GM19452 (cell line): ENCODE measurements at regions not wholly inside any gene's neighbourhood (a gene's known extent, or its start where the extent isn't known, plus 50 kb on each side); places are given as distances from the start of the nearest gene placed in this dataset.
"Not testable (repeated sequence)": the region's sequence is repeated elsewhere in the genome, so short reads cannot be mapped to it uniquely, and the experiment has no call there.

Experiments
- ATAC-seq: cut with Tn5 transposase; IDR thresholded peaks from one replicate; pipeline ENCODE4 v1.9.1; 2021; ENCODE audit not compliant: unreplicated experiment

DNA sequence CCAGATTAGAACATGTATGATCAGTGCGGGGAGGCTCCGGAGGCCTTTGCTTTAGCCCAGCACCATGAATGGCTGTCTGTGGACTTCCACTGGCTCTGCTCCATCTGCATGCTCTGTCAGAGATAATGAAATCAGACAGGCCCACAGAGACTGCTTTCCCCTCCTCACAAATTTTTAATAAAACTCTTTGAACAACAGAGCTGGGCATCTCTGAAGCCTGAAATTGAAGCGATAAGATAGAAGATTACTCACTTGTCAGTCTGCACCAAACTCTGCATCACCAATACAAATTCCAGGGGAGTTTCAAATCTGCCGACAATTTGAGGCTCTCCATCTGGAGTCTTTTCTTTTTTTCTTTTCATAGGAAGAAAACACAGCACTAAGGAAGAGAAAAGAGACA is 110.0 kb downstream of the DYRK2 start:
- peak; percentile 19 for ATAC-seq

DNA sequence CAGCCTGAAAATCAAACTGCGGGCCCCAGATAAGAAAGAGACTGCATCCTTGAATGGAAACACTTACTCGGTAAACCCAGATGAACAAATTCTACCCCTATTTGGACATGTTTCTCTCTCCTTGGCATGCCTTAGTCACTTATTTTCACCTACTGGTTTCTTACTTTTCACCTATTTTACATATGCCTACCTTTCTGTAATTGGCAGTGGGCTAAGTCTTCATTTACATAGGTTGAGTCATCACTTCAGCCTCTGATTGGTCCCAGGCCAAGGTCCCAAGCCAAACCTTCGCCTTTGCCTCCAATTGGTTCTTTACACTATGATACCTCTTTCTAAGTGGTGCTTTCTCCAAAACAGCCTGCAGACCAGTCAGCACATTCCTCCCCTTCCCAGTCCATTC is 111.3 kb downstream of the DYRK2 start:
- no peak for ATAC-seq

DNA sequence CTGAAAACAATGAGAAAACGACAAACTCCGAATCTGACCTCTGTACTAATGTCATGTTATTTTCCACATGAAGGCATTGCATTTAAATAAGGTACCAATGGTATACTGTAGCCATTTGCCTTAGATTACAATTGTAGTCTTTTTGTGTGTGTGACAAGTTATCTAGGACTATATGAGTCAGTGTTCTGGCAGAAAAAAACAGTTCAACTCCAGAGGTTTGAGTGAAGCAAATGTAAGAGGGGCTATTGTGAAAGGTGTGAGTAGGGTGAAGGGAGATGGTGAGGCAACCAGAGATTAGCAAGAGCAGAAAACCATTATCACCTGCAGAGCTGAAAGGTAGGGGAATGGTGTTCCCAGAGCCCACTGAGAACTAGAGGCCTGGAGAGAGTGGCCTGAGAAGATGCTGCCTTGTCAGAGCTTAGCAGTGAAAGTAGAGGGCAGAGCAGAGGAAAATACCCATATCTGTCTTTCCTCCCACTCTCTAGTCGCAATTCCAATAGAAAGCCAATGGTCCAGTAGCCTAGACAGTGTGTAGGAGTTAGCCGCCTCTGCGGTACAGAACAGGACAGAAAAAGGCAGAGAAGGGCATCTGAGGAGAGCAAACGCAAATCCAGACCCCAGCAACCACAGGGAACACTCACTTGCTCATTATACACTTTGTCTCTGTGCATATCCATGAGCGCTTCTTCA is 112.2 kb downstream of the DYRK2 start:
- no peak for ATAC-seq

DNA sequence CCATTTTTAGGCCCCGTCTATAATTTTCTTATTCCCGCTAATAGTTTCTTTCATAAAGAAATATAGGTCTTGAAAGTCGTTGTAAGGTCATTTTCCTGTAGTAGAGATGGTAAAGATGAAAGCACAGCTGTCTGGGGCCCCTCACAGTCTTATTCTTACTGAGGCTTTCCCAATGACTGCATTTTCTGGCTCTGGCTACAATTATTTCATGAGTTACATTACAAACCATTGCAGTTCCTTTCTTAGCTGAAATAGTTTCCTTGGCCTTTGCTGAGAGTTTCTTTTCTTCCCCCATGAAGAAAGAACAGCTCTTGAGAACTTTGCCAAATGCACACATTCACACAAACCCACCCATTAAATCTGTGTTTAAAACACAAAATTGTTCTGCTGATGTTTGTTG is 113.0 kb downstream of the DYRK2 start:
- ATAC-seq: no peak

DNA sequence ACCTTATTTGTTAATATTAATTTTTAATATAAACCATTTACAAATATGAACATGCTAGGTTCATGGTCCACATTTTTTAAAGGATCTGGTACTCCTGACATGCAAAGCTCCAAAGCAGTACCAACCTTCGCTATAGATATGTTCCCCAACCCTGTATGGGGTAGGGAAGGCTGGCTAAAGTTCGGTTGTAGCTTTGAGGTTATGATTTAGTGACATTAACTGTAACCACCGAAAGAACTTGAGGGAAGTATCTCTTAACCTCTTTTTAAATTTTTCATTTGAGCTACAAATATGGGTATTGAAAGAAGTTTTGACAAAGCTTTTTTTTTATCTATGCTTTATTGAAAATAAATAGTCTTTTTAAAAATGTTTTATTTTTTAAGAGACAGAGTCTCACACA is 115.5 kb downstream of the DYRK2 start:
- ATAC-seq: no peak

DNA sequence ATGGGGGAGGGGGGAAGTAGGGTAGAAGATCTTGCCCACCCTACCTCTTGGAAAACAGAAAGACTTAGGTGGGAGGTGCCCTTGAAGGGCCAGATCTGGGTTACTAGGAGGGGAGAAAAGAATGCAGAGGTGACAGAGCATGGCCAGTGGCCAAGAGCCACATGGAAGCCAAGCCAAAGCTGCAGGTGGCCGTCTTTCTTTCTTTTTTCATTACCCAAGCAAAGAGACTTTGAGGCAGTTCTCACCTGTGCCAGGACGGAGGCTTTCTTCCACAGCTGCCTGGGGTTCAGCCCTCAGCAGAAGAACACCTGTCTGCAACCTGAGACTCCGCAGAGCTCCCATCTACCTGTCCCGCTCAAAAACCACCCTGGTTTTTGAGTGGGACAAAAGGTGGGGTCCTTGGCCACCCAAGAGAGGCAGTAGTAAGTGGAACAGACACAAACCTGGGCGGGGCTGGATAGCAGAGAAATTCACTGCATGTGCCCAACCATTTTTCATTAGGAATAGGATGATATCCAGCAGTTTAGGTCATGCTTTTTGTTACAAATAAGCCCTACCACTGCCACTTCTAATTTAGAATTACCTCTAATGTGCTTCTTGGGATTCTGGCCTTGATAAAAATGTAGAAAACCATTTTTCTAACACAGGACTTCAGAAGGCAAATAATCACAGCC is 116.5 kb downstream of the DYRK2 start:
- no peak for ATAC-seq

DNA sequence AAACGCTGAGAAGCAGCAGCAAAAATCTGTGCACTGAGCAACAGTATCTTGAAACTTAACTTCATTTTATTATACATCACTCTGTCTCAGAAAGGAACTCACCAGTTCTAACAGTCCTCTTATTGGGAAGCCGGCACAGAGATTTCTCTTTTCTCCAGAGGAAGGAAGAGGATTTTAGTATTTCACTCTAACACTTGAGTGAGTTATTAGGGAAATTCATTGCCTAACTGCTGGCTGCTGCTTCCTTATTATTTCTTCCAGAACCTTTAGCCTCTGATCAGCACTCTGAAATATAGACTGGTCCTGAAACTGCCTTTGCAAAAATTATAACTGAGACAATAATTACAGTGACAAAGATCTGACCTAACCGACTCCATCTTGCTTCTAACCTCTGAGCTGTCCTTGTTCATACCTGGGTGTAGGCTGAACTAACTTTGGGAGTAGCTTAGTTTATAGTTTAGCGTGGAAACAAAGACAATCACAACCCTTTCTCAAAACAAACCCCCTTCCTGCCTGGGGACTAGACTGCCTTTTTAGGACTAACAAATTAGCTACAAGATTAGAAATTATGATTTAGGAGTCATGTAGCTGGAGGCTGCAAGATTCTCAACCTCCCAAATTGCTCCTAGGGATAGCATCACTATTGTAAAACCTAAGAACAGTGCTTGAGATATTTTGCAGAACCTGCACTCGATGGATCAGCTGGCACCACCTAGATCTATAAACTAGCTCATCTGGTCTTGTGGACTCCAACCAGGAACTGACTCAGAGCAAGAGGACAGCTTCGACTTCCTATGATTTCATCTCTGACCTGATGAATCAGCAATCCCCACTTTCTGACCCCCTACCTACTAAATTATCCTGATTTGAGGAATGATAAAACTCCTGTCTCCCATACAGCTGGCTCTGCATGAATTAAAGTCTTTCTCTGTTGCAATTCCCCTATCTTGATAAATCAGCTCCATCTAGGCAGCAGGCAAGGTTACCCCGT is 117.5 kb downstream of the DYRK2 start:
- ATAC-seq: no peak

DNA sequence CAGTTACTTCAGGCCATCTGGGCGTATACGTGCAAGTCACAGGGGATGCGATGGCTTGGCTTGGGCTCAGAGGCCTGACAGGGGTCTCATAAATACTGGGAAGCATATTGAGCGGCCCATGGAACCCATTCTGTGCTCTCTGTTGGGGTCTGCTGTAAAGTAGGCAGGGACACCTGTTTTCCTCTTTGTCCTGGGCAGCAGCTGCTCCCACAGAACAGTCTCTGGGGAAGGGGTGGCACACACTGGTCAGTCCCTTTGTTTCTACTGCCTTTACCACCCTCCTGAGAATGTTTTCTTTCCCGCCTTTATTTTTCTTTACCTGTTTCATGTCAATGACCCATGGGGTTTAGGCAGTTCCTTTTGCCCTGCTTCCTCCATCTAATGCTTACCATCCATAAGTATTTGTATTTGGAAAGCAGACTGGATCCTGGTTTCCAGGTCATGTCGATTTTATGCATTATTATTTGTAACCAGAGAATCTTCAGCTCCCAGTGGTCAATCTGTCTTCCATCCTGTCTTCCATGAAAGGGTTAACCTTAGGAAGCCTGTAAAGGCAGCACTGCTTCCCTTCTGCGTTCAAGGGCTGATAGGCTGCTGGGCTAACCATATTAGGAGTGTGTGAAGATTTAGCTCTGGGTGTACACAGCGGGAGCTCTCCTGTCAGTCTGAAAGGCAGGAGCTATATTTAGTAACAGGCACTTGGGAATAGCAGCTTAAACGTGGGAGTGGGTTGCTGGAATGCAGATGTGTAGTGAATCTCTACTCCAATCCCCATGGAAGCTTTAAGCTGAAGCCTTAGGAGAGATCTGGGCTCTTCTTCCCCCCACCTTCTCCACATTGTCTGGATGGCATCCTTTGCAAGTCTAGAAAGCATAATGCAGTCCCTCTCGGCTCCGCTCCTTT is 124.0 kb downstream of the DYRK2 start:
- no peak for ATAC-seq

DNA sequence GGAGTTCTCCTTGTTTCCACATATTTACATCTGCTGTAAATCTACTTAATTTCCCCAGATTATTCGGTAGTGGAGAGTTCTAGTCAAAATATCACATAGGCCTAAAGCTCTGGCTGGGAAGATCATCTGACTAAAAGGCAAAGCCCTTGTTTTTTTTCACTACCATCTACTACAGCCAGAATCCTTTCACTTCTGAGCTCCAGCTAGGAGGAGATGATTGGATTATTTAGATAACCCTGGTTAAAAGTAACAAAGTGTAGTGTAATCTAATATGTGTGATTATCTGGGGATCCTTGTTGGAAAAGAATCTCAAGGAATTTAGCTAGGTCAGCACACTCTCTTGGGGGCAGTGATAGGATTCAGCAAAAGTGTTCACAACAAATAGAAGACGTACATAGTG is 125.4 kb downstream of the DYRK2 start:
- ATAC-seq: no peak

DNA sequence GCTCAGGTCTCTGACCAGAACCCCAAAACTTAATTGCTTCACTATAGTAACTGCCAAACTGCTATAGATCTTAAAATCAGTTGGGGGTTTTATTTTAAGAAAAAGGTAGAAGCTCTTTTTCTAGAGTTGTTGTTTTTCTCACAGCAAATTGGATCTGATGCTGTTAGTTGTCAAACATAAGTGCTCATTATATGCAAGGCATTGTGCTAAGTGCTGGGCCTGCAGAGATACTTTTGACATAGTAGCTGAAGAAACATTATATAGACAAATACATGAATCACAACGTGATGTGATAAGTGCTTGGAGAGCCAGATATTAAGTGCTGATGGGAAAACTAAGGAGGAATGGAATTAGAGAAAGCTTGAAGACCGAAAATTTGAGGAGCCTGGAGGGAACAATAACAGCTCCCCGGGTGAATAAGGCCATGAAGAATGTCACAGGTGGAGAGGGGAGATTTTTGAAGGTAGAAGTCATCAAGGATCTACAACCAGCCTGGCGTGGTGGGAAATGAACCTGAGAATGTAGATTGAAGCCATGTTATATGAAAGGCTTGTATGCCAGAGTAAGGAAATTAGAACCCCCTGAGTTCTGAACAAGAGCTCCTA is 126.5 kb downstream of the DYRK2 start:
- no peak for ATAC-seq

DNA sequence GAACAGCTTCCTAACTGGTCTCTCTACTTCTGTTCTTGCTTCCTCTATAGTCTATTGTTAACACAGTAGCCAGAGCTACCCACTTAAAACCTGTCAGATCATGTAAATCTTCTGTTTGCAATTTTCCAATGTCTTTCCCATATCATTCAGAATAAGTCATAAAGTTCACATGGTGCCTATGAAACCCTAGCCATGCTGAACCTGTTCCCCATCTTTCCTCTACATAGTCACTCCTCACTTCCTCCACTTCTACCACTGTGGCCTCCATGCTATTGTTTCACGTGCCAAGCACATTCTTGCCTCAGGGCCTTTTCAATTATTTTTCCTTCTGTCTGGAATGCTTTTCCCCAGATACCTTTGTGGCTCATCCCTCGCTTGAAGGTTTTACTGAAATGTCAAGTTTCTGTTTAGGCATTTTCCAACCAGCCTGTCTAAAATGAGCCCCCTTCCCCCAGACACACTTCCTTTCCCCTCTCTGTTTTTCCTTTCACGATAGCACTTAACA is 132.1 kb downstream of the DYRK2 start:
- ATAC-seq: no peak

DNA sequence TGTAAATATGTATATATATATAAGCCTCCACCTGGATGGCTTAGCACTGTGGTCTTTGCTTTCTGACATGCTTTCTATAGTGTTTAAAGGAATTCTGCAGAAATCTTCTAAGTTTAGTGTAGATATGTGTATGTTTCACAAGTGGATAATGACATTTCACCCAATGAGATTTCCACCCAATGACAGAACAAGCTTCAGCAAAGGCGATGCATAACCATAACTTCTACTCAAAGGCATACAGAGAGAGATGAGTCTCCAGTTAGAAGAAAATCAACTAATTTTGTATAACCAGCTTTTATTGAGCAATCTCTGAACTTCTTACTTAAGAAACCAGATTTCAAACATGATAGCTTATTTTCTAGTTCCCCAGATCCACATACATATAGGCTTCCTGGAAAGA is 134.0 kb downstream of the DYRK2 start:
- ATAC-seq: no peak

DNA sequence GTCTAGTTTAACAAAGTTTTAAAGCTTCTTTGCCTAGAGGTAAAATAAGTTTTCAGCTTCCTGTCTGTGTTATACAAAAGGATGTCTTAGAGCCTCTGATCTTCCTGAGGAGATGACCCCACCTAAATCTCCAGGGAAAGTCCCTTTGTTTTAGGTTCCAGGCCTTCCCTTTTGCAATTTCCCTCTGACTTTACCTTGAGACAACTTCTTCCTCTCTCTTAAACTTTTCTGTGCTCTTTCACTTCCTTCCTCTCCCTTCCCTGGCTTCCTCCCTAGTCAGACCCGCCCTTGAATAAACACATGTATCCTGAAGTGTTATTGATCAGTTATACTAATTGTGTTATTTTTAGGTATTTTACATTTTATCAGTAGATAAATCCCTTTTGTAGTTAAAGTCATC is 134.8 kb downstream of the DYRK2 start:
- ATAC-seq: no peak

DNA sequence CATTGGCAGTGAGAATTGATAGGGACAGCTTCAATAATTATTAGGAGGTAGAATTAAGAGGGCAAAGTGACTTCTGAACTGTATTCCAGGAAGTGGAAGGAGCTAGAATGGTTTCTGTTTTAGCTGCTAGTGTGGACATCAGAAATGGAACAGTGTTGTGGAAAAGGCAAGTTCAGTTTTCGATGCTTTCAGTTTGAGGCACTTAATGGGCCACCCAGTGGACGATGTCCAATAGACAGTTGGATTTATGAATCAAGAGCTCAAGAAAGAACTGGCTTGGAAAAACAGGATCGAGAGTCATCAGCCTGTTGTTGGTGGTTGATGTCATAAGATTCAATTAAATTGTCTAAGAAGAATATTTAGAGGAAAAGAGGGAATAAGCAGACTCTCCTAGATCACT is 136.3 kb downstream of the DYRK2 start:
- no peak for ATAC-seq

DNA sequence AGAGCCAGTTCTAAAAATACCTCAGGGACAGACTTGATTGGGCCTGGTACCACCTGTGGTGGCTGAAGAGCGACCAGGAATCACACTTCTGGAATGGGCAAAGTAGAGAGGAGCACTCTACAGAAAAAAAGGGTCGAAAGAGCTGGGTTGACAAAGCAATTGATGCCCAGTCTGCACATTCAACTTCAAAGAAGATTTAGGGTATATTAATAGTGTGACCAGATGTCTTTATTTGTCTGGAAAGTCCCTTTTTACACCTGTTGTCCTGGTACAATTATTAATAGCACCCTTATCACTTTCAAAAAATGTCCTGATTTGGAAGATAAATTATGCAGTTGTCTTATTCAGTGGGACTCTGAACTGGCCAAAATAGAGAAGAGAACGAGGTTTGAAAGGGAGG is 137.5 kb downstream of the DYRK2 start:
- no peak for ATAC-seq

DNA sequence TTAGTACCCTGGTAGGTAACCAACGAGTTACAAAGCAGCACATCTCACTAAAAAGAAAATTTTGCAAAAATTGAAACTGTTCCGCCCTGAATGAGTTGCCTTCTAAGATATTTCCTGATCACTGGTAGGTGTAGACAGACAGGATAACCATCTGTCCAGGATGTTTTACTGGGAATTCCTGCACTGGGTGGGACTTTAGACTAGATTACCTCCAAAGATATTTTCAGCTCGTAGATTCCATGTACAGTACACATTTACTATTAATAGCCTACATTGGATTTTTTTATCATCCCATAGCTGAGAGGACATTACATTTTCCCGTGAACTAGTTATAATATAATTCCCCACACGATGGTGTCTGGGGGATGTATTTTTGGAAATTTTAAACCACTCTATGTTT is 139.6 kb downstream of the DYRK2 start:
- ATAC-seq: no peak

DNA sequence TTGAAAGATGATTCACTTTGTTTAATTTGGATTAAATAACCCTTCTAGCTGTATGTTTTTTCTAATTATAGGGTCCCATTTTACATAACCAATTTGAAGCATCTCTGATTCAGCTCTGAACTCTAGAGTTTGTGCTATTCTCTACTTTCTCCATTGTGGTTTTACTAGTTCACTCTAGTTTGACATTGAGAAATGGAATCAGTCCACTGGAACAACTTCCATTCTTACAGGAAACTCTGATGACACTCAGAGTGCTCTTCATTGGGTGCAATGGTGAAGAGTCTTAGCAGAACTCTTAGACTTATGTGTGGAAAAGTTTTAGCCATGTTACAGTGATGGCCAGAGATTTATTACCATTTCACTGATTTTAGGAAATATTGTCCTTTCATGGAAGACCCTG is 140.7 kb downstream of the DYRK2 start:
- no peak for ATAC-seq

DNA sequence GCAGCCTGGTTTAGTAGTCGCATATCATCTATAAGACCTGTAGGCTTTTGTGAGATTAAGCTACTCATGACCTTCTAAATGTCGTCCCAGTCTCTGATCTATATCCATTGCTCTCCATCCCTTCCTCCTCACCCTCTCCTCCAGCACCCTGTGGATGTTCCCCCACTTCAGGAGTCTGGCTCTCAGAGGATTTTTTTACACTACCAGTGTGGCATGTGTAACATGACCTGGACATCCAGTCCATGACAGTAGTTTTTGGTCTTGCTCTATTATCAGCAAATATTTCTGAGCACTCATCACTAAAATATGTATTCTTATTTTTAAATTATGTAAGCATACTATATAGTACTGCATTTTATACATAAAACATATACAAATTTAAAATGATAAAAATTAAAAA is 142.1 kb downstream of the DYRK2 start:
- no peak for ATAC-seq

DNA sequence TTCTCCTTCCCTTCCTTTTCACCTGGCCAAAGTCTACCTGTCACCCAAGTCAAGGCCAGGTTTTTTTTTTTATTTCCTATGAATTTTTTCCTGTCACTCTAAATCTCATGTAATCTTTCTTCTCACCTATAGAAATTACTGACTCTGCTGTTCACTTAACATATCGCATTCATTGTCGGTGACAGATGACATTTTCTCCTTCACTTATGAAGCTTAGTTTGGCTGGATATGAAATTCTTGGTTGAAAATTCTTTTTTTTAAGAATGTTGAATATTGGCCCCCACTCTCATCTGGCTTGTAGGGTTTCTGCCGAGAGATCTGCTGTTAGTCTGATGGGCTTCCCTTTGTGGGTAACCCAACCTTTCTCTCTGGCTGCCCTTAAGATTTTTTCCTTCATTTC is 142.8 kb downstream of the DYRK2 start:
- not testable (repeated sequence) for ATAC-seq

DNA sequence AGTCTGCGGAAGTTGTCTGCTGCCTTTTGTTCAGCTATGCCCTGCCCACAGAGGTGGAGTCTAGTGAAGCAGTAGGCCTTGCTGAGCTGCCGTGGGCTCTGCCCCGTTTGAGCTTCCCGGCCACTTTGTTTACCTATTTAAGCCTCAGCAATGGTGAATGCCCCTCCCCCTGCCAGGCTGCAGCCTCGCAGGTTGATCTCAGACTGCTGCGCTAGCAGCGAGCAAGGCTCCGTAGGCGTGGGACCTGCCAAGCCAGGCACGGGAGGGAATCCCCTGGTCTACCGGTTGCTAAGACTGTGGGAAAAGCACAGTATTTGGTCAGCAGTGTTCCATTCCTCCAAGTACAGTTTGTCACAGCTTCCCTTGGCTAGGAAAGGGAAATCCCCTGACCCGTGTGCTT is 143.6 kb downstream of the DYRK2 start:
- ATAC-seq: no peak
